ENCODE measurements at regions not wholly inside any gene's neighbourhood (a gene's known extent, or its start where the extent isn't known, plus 50 kb on each side); places are given as distances from the start of the nearest gene placed in this dataset.
"Not testable (repeated sequence)": the region's sequence is repeated elsewhere in the genome, so short reads cannot be mapped to it uniquely, and the experiment has no call there.

GRCh38 chr6:119426619-119427018, 77.1 kb upstream of the MAN1A1 start:
- Mint-ChIP-seq H3K9me3 (peaks cover 7 to 12% (median 9%) of the 10 kb centered on the region in 3 donors), H3K4me1 (no peaks in the 10 kb centered on the region), H3K36me3 (no peaks in the 10 kb centered on the region), H3K4me3 (no peak overlapping the region), H3K27me3 (no peaks in the 10 kb centered on the region), H3K27ac (no peak overlapping the region)
- ChIA-PET POLR2A (no interaction called here), CTCF (no interaction called here)
- Histone ChIP-seq H3K9me3 (no peaks in the 10 kb centered on the region), H3K27me3 (replicated peaks in 1 of 2; ENCODE audit: control insufficient read depth in 2 of 2, extremely low read depth in 1 of 2, insufficient read depth in 2 of 2, low read length in 1 of 2) (no peaks in the 10 kb centered on the region), H3K27ac (ENCODE audit: low read length) (no peak overlapping the region), H3K36me3 (ENCODE audit: control insufficient read depth in 2 of 2, extremely low read depth in 1 of 2, insufficient read depth in 1 of 2, low read length in 1 of 2) (no peaks in the 10 kb centered on the region), H3K4me3 (ENCODE audit: control insufficient read depth in 1 of 2, extremely low read depth in 1 of 2, low read length in 1 of 2) (no peak overlapping the region), H3K4me1 (ENCODE audit: control insufficient read depth in 1 of 2, extremely low read depth in 1 of 2, insufficient read depth in 2 of 2, low read length in 2 of 2) (no peaks in the 10 kb centered on the region)
- no peak for ATAC-seq (replicated peaks in 1 of 4)
- 100% methylated on average over 2 of the region's 3 CpGs for WGBS (ENCODE audit: insufficient coverage)
- no peak for DNase-seq

GRCh38 chr6:119423996-119424395, 74.4 kb upstream of the MAN1A1 start:
- H3K27me3 ChIP-seq (replicated peaks in 1 of 2; ENCODE audit: control insufficient read depth in 2 of 2, extremely low read depth in 1 of 2, insufficient read depth in 2 of 2, low read length in 1 of 2), result no peaks in the 10 kb centered on the region
- Mint-ChIP-seq H3K4me3 (no peak overlapping the region), H3K27me3 (peaks cover 0 to 2% of the 10 kb centered on the region in 2 donors), H3K27ac (no peak overlapping the region), H3K4me1 (no peaks in the 10 kb centered on the region), H3K36me3 (peaks cover 2% of the 10 kb centered on the region), H3K9me3 (peaks cover 21 to 32% (median 29%) of the 10 kb centered on the region in 3 donors)
- H3K4me3 ChIP-seq (ENCODE audit: control insufficient read depth in 1 of 2, extremely low read depth in 1 of 2, low read length in 1 of 2), result no peak overlapping the region
- POLR2A ChIA-PET, result no interaction called here
- ATAC-seq (replicated peaks in 1 of 4) (no peak), DNase-seq (no peak)
- H3K27ac ChIP-seq (ENCODE audit: low read length), result no peak overlapping the region
- H3K36me3 ChIP-seq (ENCODE audit: control insufficient read depth in 2 of 2, extremely low read depth in 1 of 2, insufficient read depth in 1 of 2, low read length in 1 of 2), result no peaks in the 10 kb centered on the region
- WGBS (ENCODE audit: insufficient coverage), result no CpG with 5 or more reads among the region's 5 CpGs
- no peaks in the 10 kb centered on the region for H3K4me1 ChIP-seq (ENCODE audit: control insufficient read depth in 1 of 2, extremely low read depth in 1 of 2, insufficient read depth in 2 of 2, low read length in 2 of 2)
- CTCF ChIA-PET, result no interaction called here
- H3K9me3 ChIP-seq, result no peaks in the 10 kb centered on the region

DNA sequence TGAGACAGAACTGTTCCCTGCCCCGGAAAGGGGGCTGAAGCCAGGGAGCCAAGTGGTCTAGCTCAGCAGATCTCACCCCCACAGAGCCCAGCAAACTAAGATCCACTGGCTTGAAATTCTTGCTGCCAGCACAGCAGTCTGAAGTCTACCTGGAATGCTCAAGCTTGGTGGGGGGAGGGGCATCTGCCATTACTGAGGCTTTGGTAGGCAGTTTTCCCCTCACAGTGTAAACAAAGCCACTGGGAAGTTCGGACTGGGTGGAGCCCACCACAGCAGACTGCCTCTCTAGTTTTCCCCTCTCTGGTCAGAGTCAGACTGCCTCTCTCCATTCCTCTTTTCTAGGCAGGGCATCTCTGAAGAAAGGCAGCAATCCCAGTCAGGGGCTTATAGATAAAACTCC, 68.5 kb upstream of the MAN1A1 start:
- H3K4me1 ChIP-seq (ENCODE audit: control insufficient read depth in 1 of 2, extremely low read depth in 1 of 2, insufficient read depth in 2 of 2, low read length in 2 of 2); DNase-seq; POLR2A ChIA-PET; H3K4me1 Mint-ChIP-seq; H3K4me3 ChIP-seq (ENCODE audit: control insufficient read depth in 1 of 2, extremely low read depth in 1 of 2, low read length in 1 of 2); H3K27me3 Mint-ChIP-seq; H3K27ac ChIP-seq (ENCODE audit: low read length); H3K4me3 Mint-ChIP-seq; H3K27ac Mint-ChIP-seq; H3K36me3 ChIP-seq (ENCODE audit: control insufficient read depth in 2 of 2, extremely low read depth in 1 of 2, insufficient read depth in 1 of 2, low read length in 1 of 2); H3K36me3 Mint-ChIP-seq; H3K9me3 ChIP-seq; CTCF ChIA-PET; ATAC-seq (replicated peaks in 1 of 4): not testable (repeated sequence)
- peaks cover 44 to 59% (median 48%) of the 10 kb centered on the region in 3 donors for H3K9me3 Mint-ChIP-seq
- peaks cover 0 to 13% of the 10 kb centered on the region in 2 experiments for H3K27me3 ChIP-seq (replicated peaks in 1 of 2; ENCODE audit: control insufficient read depth in 2 of 2, extremely low read depth in 1 of 2, insufficient read depth in 2 of 2, low read length in 1 of 2)
- WGBS (ENCODE audit: insufficient coverage), result no CpG with 5 or more reads among the region's 2 CpGs

DNA sequence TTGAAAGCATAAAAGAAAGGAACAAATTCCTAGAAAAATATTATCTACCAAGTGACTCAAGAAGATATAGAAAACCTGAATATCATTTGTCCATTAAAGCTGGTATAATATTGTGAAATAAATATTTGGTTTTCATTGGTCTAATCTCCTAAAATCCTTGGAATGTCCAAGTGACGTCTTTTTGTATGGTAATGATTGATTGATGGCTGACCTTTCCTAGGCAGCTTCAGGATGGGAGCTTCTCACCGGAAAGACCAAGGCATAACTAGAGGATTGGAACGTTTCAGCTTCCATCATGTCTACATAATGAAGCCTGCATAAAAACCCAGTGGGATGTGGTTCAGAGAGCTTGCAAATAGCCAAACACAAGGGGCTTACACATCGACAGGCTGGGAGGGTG, 57.6 kb upstream of the MAN1A1 start:
- ChIA-PET POLR2A (no interaction called here), CTCF (no interaction called here)
- no peaks in the 10 kb centered on the region for H3K36me3 Mint-ChIP-seq
- H3K4me3 ChIP-seq (ENCODE audit: control insufficient read depth in 1 of 2, extremely low read depth in 1 of 2, low read length in 1 of 2), result no peak overlapping the region
- no peaks in the 10 kb centered on the region for H3K27me3 Mint-ChIP-seq
- H3K9me3 Mint-ChIP-seq, result peaks cover 9 to 24% (median 14%) of the 10 kb centered on the region in 3 donors
- DNase-seq, result no peak
- H3K27ac ChIP-seq (ENCODE audit: low read length), result no peak overlapping the region
- WGBS (ENCODE audit: insufficient coverage), result 80% methylated on average over 3 of the region's 4 CpGs
- H3K27ac Mint-ChIP-seq, result no peak overlapping the region
- H3K4me3 Mint-ChIP-seq, result no peak overlapping the region
- ATAC-seq (replicated peaks in 1 of 4), result no peak
- H3K9me3 ChIP-seq, result no peaks in the 10 kb centered on the region
- H3K36me3 ChIP-seq (ENCODE audit: control insufficient read depth in 2 of 2, extremely low read depth in 1 of 2, insufficient read depth in 1 of 2, low read length in 1 of 2), result no peaks in the 10 kb centered on the region
- H3K4me1 ChIP-seq (ENCODE audit: control insufficient read depth in 1 of 2, extremely low read depth in 1 of 2, insufficient read depth in 2 of 2, low read length in 2 of 2), result no peaks in the 10 kb centered on the region
- H3K27me3 ChIP-seq (replicated peaks in 1 of 2; ENCODE audit: control insufficient read depth in 2 of 2, extremely low read depth in 1 of 2, insufficient read depth in 2 of 2, low read length in 1 of 2), result no peaks in the 10 kb centered on the region
- no peaks in the 10 kb centered on the region for H3K4me1 Mint-ChIP-seq

DNA sequence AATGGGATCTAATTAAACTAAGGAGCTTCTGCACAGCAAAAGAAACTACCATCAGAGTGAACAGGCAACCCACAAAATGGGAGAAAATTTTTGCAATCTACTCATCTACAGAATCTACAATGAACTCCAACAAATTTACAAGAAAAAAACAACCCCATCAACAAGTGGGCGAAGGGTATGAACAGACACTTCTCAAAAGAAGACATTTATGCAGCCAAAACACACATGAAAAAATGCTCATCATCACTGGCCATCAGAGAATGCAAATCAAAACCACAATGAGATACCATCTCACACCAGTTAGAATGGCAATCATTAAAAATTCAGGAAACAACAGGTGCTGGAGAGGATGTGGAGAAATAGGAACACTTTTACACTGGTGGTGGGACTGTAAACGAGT, 55.6 kb upstream of the MAN1A1 start:
- H3K9me3 Mint-ChIP-seq, result peaks cover 10 to 31% (median 18%) of the 10 kb centered on the region in 3 donors
- DNase-seq; H3K27me3 ChIP-seq (replicated peaks in 1 of 2; ENCODE audit: control insufficient read depth in 2 of 2, extremely low read depth in 1 of 2, insufficient read depth in 2 of 2, low read length in 1 of 2); H3K4me3 ChIP-seq (ENCODE audit: control insufficient read depth in 1 of 2, extremely low read depth in 1 of 2, low read length in 1 of 2); H3K4me1 ChIP-seq (ENCODE audit: control insufficient read depth in 1 of 2, extremely low read depth in 1 of 2, insufficient read depth in 2 of 2, low read length in 2 of 2); POLR2A ChIA-PET; H3K4me3 Mint-ChIP-seq; H3K9me3 ChIP-seq; H3K27ac ChIP-seq (ENCODE audit: low read length); ATAC-seq (replicated peaks in 1 of 4); H3K27me3 Mint-ChIP-seq; H3K4me1 Mint-ChIP-seq; H3K27ac Mint-ChIP-seq; H3K36me3 Mint-ChIP-seq; H3K36me3 ChIP-seq (ENCODE audit: control insufficient read depth in 2 of 2, extremely low read depth in 1 of 2, insufficient read depth in 1 of 2, low read length in 1 of 2); CTCF ChIA-PET: not testable (repeated sequence)
- no CpG with 5 or more reads among the region's 2 CpGs for WGBS (ENCODE audit: insufficient coverage)
